AG10803 (cell line): ENCODE measurements at regions not wholly inside any gene's neighbourhood (a gene's known extent, or its start where the extent isn't known, plus 50 kb on each side); places are given as distances from the start of the nearest gene placed in this dataset.
"Not testable (repeated sequence)": the region's sequence is repeated elsewhere in the genome, so short reads cannot be mapped to it uniquely, and the experiment has no call there.

Source experiments
- DNase-seq: peaks from one replicate; pipeline ENCODE4 v3.0.0; 2010; ENCODE audit warnings: low read depth
- H3K4me3 ChIP-seq: 2 replicates; pipeline ENCODE4 v1.5.1; 2011; ENCODE audit warnings: mild to moderate bottlenecking, low read length, control low read depth
- TF ChIP-seq, protein P1 (sequence below): conservative IDR thresholded peaks from 2 replicates; pipeline ENCODE4 v1.5.1; 2011; ENCODE audit warnings: mild to moderate bottlenecking, low read length, control low read depth, inconsistent platforms

DNA sequence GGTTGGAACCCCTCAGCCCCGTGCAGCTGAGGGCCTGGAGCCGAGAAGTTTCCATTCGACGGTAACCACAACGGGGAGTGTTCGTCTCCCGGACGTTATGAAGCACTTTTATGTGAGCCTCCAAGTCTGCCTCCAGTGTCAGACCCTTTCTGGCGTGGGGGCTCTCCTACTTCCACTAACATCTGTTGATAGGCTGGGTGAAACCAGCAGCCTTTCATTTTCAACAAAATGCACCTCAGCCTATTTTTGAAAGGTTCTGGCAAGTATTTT, 257.4 kb downstream of the THBS2 start:
- DNase-seq = no peak
- TF ChIP-seq, protein P1, sequence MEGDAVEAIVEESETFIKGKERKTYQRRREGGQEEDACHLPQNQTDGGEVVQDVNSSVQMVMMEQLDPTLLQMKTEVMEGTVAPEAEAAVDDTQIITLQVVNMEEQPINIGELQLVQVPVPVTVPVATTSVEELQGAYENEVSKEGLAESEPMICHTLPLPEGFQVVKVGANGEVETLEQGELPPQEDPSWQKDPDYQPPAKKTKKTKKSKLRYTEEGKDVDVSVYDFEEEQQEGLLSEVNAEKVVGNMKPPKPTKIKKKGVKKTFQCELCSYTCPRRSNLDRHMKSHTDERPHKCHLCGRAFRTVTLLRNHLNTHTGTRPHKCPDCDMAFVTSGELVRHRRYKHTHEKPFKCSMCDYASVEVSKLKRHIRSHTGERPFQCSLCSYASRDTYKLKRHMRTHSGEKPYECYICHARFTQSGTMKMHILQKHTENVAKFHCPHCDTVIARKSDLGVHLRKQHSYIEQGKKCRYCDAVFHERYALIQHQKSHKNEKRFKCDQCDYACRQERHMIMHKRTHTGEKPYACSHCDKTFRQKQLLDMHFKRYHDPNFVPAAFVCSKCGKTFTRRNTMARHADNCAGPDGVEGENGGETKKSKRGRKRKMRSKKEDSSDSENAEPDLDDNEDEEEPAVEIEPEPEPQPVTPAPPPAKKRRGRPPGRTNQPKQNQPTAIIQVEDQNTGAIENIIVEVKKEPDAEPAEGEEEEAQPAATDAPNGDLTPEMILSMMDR = no peak
- no peak overlapping the region for H3K4me3 ChIP-seq

GRCh38 chr6:168995526-168996355, 257.9 kb downstream of the THBS2 start:
- TF ChIP-seq, protein P1 = no peak
- H3K4me3 ChIP-seq = no peak overlapping the region
- no peak for DNase-seq

DNA sequence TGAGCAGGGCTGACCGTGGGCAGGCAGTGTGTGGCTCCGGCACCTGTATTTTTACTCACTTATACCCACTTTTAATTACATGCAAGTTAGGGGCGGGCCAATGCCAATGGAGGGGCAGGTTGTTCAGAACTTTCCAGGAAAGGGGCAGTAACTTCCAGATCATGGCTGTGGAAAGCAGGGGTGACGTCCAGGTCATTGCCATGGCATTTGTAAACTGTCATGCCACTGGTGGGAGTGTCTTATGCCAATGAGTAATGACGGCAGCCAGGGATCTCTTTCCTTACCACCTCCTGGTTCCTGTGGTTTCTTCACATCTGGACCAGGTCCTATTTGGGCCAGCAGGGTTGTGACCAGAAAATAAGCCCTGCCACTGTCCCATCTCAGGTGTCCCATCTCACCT, 258.7 kb downstream of the THBS2 start:
- TF ChIP-seq, protein P1 = no peak
- no peak overlapping the region for H3K4me3 ChIP-seq

DNA sequence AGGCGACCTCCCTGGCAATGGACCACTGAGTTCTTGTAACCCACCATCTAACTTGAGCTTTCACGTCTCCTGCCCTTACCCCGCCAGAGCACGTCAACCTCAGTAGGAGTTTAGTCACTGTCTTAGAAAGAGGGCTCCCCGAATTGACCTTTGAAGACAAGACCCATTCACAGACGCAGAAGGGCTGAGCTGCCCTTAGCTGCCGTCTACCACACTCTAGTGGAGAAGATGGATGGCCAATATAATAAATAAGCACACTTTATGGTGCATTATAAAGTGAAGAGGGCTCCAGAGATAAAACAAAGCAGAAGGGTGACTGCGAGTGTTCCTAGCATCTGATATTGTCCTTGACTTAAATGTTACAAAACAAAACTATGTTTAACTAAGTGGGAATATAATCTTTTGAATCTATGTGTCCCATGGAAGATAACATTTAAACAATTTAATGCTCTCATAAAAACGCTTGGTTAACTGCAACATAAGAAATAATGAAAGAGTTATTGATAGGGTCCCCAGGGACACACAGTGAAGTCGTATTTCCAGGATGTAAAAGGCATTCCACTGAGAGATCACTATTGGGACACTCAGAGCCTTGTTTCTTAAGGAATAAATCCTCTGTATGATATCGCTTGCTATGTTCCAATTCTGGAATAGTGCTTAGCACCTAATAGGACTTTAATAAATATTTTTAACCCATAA, 261.1 kb downstream of the THBS2 start:
- no peak for DNase-seq
- H3K4me3 ChIP-seq = no peak overlapping the region
- TF ChIP-seq, protein P1 = no peak

More for the DNA sequence above, 258.7 kb downstream of the THBS2 start:
- no peak for DNase-seq

GRCh38 chr6:168991695-168992094, 262.0 kb downstream of the THBS2 start:
- not testable (repeated sequence) for DNase-seq, H3K4me3 ChIP-seq

DNA sequence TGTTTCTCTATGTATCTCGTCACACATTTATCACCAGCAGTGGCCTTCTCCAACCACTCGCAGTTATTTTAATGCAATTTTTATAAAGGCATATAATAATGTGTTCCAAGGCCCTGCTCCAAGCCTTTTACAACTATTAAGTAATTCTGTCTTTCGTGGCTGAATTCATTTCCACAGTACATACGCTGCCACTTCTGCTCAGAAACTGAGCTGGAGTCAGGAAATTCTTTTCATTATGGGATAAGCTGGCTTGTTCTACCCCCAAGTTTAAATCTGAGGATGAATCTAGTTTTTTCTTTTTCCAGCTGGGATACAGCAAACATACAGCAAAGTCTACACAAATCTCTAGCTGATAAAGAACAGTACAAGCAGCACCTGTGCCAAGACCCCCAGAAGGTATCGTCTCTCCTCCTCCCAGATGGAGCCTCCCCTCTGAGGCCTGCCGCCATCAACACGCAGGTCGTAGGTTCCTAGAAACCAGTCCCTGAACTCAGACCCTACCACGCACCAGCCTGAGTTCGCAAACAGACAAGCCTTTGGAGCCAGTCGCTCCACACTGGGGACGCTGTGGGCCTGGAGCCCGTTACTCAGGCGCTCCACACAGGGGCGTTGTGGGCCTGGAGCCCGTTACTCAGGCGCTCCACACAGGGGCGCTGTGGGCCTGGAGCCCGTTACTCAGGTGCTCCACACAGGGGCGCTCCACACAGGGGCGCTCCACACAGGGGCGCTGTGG, 263.5 kb downstream of the THBS2 start:
- DNase-seq = no peak
- TF ChIP-seq, protein P1 = no peak
- no peak overlapping the region for H3K4me3 ChIP-seq

DNA sequence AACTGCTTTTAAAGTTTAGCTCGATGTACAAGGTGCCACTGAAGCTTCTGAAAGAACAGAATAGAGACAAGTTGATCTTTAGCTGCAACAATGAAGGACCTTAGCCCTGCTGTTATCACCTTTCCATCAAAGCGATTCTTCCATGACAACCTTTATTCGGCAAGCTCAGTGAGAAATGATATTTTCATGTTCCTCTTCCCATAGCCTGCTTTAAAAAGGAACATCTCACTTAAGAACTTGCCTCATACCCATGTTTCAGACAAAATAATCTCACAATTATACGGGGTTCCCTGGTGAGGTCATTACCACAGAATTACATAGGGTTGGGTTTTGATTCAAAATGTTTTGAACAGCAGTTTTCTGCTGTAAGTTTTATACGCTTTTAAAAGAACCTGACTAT, 264.2 kb downstream of the THBS2 start:
- TF ChIP-seq, protein P1 = no peak
- no peak for DNase-seq
- H3K4me3 ChIP-seq = no peak overlapping the region
